HG03571 (cell line): ENCODE measurements at regions not wholly inside any gene's neighbourhood (a gene's known extent, or its start where the extent isn't known, plus 50 kb on each side); places are given as distances from the start of the nearest gene placed in this dataset.

Source experiments
- ATAC-seq: cut with Tn5 transposase; IDR thresholded peaks from one replicate; pipeline ENCODE4 v1.9.1; 2021; ENCODE audit not compliant: unreplicated experiment

DNA sequence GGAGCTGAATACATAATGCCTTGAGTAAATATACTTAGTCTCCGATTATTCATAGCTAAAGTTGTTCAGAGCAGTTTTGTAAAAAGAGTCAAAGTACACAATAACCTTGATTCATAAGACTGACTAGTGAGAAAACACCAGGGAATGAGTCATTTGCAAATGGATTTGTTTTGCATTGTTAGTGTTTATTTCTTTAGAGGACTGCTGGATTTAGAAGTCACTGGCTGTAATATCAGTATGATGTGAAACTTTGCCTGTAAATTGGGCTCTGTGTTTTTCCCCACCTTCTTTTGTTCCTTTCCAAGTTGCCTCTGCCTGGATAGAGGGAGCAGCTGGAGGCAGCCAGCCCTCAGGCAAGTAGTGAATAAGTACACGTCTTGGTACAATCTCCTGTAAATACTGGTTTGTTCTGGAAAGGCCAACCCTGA lies 474.7 kb downstream of the NUF2 start:
- no peak for ATAC-seq

GRCh38 chr1:163797816-163798215 lies 476.1 kb downstream of the NUF2 start:
- ATAC-seq: no peak

GRCh38 chr1:163799190-163799805 lies 477.5 kb downstream of the NUF2 start:
- no peak for ATAC-seq

GRCh38 chr1:163807331-163808049 lies 485.7 kb downstream of the NUF2 start:
- ATAC-seq: no peak

- ATAC-seq: no peak
Measured at GRCh38 chr1:163813251-163813650, 491.5 kb downstream of the NUF2 start.

DNA sequence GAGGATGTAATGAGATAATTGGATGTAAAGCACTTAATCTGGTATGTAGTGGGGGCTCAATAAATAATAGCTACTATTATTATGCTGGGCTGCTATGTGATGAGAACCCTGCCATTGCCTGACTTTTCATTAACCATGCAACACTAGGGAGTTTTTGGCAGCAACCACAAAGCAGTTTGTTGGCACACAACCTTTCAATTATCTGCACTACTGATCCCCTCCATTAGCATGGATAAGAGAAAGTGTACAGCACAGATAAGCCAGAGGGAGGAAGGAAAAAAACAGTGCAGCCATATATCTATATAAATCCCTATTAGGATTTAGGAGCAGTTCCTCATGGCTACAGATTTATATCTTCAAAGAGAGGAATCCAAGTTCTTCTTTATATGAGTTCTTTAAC lies 498.5 kb downstream of the NUF2 start:
- ATAC-seq: no peak

GRCh38 chr1:163820766-163821165 lies 499.0 kb downstream of the NUF2 start:
- no peak for ATAC-seq

DNA sequence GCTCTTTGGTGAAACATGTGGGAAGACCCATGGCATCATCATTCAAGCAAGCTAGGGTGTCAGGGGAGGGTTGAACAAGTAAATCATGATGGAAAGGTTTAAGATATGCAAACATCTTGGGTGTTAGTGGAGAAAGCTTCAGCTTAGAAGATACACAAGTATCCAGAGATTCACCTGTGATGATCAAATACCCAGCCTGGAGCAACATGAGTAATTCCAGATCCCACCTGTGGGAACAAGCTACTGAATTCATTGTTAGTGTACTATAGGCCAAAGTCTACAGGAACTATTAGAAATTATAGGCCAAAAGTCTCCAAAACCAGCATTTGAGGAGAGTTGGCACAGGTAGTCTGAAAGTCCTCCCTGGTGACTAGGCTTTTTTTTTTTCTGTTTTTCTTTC lies 499.9 kb downstream of the NUF2 start:
- ATAC-seq: no peak

GRCh38 chr1:163823017-163823416 lies 501.3 kb downstream of the NUF2 start:
- no peak for ATAC-seq

- no peak for ATAC-seq
Measured at GRCh38 chr1:163824006-163824405, 502.3 kb downstream of the NUF2 start.

DNA sequence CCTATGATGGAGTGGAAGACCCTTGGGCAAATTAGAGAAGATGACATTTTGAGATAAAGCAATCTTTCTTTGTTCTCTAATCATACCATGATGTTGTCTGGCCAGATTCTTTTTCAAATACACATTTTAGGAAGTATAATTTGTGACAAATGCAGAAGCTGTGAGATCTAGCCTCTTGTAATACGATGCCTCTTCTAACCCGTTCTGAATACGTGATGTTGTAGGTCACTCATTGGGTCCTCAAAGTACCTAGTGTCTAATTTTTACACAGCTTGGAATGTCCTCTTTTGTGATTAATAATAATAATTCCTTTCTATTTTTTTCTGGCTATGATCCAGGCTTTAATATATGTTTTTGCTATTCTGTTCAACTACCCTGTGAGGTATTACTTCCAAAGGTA lies 502.7 kb downstream of the NUF2 start:
- no peak for ATAC-seq

- no peak for ATAC-seq
Measured at GRCh38 chr1:163826500-163826899, 504.7 kb downstream of the NUF2 start.

- ATAC-seq: no peak
Measured at GRCh38 chr1:163834778-163835177, 513.0 kb downstream of the NUF2 start.

- no peak for ATAC-seq
Measured at GRCh38 chr1:163836481-163836880, 514.7 kb downstream of the NUF2 start.

DNA sequence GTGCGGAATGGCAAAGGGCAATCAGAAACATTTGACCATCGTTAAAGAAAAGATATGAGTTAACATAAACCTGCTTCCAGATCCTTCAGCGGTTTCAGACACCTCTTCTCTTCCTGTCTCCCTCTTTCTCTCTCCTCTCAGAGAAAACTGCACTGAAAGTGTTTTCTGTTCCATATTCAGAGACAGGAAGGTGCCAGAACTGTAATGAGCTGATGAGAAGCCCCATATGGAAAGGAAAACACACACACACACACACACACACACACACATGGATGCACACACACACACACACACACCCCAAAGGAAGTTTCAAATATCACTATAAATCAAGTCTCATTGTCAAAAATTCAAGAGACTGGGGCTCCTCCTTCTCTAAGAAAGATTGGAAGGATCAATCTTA lies 515.5 kb downstream of the NUF2 start:
- ATAC-seq: no peak

GRCh38 chr1:163842571-163842970 lies 520.8 kb downstream of the NUF2 start:
- ATAC-seq: no peak

GRCh38 chr1:163844459-163844858 lies 522.7 kb downstream of the NUF2 start:
- no peak for ATAC-seq

- ATAC-seq: no peak
Measured at GRCh38 chr1:163845279-163845678, 523.5 kb downstream of the NUF2 start.

GRCh38 chr1:163863731-163864130 lies 542.0 kb downstream of the NUF2 start:
- no peak for ATAC-seq

GRCh38 chr1:163864207-163864606 lies 542.5 kb downstream of the NUF2 start:
- no peak for ATAC-seq

DNA sequence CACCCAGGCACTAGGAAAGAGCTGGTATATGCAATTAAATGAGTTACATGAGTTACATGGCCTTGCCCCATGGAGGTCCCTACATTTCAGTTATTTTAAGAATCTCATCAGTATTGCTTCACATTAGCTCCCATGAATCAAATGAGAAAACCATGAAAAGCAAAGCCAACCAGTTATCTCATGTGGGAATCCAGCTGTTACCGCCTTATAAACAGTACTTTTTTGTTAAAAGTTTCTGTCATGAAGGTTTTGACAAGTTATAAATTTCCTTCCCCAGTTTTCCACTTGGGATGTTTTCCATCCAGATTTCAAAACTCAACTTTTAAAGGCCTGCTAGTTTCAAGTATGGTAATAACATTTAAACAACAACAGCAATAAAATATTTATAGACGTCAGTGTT lies 544.8 kb downstream of the NUF2 start:
- ATAC-seq: no peak

- no peak for ATAC-seq
Measured at GRCh38 chr1:163870666-163871065, 548.9 kb downstream of the NUF2 start.

GRCh38 chr1:163872067-163872466 lies 550.3 kb downstream of the NUF2 start:
- ATAC-seq: no peak
